Natural killer cell (primary cell): ENCODE measurements at regions not wholly inside any gene's neighbourhood (a gene's known extent, or its start where the extent isn't known, plus 50 kb on each side); places are given as distances from the start of the nearest gene placed in this dataset.

Experiments used
- ATAC-seq, 3 donors: fragments of 150-1000 bp in 2 of 3; fragments of 200-7000 bp in 1 of 3; cut with Tn5 transposase; 1 replicate in 1 of 3; 2 replicates in 2 of 3; pipeline ENCODE4 v1.10.0; 2021; ENCODE audit warnings: mild to moderate bottlenecking in 2 of 3, moderate library complexity in 2 of 3
- DNase-seq, 2 donors: peaks; one replicate each; pipeline versions ENCODE4 v3.0.0 to v3.0.0-alpha.2; 2013 to 2021; ENCODE audit warnings: mixed read lengths in 1 of 2
- H3K27ac ChIP-seq: one replicate; pipeline ENCODE4 v1.5.1; 2013; ENCODE audit warnings: mild to moderate bottlenecking, low read length
- H3K27me3 ChIP-seq: one replicate; pipeline ENCODE4 v1.6.1; 2013; ENCODE audit warnings: low read length; ENCODE audit not compliant: control insufficient read depth, insufficient read depth
- H3K36me3 ChIP-seq: one replicate; pipeline ENCODE4 v1.6.1; 2013; ENCODE audit warnings: low read length; ENCODE audit not compliant: control insufficient read depth, insufficient read depth
- H3K4me1 ChIP-seq: one replicate; pipeline ENCODE4 v1.6.1; 2013; ENCODE audit warnings: low read length; ENCODE audit not compliant: control insufficient read depth, insufficient read depth
- H3K4me3 ChIP-seq: one replicate; pipeline ENCODE4 v1.5.1; 2013; ENCODE audit warnings: low read length
- H3K9me3 ChIP-seq: one replicate; pipeline ENCODE4 v1.6.1; 2013; ENCODE audit warnings: low read length; ENCODE audit not compliant: control insufficient read depth, insufficient read depth
- H3K27ac Mint-ChIP-seq, 2 donors: one replicate each; pipeline ENCODE4 v1.8.0; 2022; ENCODE audit warnings: mild to moderate bottlenecking in 2 of 2, mixed read lengths in 2 of 2, moderate library complexity in 1 of 2
- H3K27me3 Mint-ChIP-seq, 2 donors: one replicate each; pipeline ENCODE4 v1.8.0; 2022; ENCODE audit warnings: low read depth in 2 of 2, mixed read lengths in 2 of 2
- H3K36me3 Mint-ChIP-seq: one replicate; pipeline ENCODE4 v1.8.0; 2022; ENCODE audit warnings: mixed read lengths
- H3K4me1 Mint-ChIP-seq, 2 donors: one replicate each; pipeline ENCODE4 v1.8.0; 2022; ENCODE audit warnings: mixed read lengths in 2 of 2
- H3K4me3 Mint-ChIP-seq: one replicate; pipeline ENCODE4 v1.8.0; 2022; ENCODE audit warnings: mild to moderate bottlenecking, moderate library complexity, mixed read lengths
- H3K9me3 Mint-ChIP-seq, 2 donors: one replicate each; pipeline ENCODE4 v1.8.0; 2022; ENCODE audit warnings: mixed read lengths in 2 of 2
- WGBS: methylation state at CpG from one replicate; pipeline ENCODE4 v1.1.7; 2013; ENCODE audit warnings: missing lambda C conversion rate; ENCODE audit not compliant: insufficient coverage; 5-methylcytosine and 5-hydroxymethylcytosine counted together
- intact Hi-C: fragments of 100-400 bp; cut with micrococcal nuclease; formaldehyde crosslinking; loops from one replicate; pipeline ENCODE4 v1.14.2; 2022
- TF ChIP-seq, protein P1 (sequence below): fragments of 200-600 bp; IDR thresholded peaks from one replicate; pipeline ENCODE4 v1.8.0; 2022; ENCODE audit warnings: antibody characterized with exemption

DNA sequence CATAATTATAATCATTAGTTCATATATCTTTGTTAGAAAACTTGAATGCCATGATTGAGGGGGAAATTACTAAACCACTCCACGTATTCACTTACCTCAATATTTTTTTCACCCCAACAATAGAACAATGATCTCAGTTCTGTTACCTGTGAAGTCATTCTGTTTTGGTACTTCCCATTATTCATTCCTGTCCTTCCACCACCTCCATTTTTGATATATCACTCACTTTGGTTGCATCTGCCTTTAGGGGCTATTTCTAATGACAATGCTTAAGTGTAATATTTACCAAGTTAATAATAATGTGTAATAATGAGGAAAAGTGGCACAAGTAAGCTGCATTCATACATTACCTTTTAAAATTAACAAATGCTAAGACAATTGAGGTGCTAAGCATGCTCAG is 218.4 kb downstream of the SPATA31D1 start:
- no peaks in the 10 kb centered on the region for H3K27me3 Mint-ChIP-seq
- no peak for DNase-seq
- Histone ChIP-seq H3K27ac (no peak overlapping the region), H3K4me3 (no peak overlapping the region), H3K9me3 (no peaks in the 10 kb centered on the region), H3K27me3 (no peaks in the 10 kb centered on the region), H3K4me1 (no peaks in the 10 kb centered on the region), H3K36me3 (no peaks in the 10 kb centered on the region)
- H3K9me3 Mint-ChIP-seq = peaks cover 3 to 18% of the 10 kb centered on the region in 2 donors
- intact Hi-C loops = no loop called here
- no peak for ATAC-seq
- peaks cover 6% of the 10 kb centered on the region for H3K36me3 Mint-ChIP-seq
- H3K27ac Mint-ChIP-seq = no peak overlapping the region
- no peaks in the 10 kb centered on the region for H3K4me1 Mint-ChIP-seq
- TF ChIP-seq, protein P1, sequence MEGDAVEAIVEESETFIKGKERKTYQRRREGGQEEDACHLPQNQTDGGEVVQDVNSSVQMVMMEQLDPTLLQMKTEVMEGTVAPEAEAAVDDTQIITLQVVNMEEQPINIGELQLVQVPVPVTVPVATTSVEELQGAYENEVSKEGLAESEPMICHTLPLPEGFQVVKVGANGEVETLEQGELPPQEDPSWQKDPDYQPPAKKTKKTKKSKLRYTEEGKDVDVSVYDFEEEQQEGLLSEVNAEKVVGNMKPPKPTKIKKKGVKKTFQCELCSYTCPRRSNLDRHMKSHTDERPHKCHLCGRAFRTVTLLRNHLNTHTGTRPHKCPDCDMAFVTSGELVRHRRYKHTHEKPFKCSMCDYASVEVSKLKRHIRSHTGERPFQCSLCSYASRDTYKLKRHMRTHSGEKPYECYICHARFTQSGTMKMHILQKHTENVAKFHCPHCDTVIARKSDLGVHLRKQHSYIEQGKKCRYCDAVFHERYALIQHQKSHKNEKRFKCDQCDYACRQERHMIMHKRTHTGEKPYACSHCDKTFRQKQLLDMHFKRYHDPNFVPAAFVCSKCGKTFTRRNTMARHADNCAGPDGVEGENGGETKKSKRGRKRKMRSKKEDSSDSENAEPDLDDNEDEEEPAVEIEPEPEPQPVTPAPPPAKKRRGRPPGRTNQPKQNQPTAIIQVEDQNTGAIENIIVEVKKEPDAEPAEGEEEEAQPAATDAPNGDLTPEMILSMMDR = no peak
- H3K4me3 Mint-ChIP-seq = no peak overlapping the region
- WGBS = 83% methylated on average over 1 of the region's 1 CpG

DNA sequence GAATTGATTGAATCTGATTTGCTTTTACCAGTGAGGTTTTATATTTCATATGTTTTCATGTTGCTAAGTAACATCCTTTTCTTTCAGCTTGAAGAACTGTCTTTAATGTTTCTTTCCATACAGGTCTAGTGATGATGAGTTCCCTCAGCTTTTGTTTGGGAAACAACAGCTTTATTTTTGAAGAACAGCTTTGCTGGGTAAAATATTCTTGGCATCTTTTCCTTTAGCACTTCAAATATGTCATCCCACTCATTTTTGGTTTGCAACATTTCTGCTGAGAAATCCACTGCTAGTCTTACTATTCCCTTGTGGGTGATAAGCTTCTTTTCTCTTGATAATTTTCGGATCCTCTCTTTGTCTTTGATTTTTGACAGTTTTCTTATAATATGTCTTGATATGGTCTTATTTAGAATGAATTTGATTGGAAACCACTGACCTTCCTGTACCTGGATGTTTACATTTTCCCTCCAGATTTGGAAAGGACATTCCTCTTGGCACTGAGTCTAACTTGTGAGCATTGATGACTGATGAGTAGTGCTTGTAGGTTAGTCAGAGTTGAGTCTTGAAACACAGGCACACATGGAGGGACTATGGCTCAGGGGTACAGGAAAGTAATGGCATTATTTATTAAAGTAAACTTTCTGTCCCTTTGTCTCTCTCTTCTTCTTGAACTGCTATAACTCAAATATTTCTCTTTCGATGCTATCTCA is 220.3 kb downstream of the SPATA31D1 start:
- Mint-ChIP-seq H3K4me3 (no peak overlapping the region), H3K4me1 (no peaks in the 10 kb centered on the region), H3K27ac (no peak overlapping the region), H3K27me3 (no peaks in the 10 kb centered on the region), H3K36me3 (peaks cover 6% of the 10 kb centered on the region), H3K9me3 (peaks cover 3 to 21% of the 10 kb centered on the region in 2 donors)
- DNase-seq (no peak), ATAC-seq (no peak)
- H3K4me3 ChIP-seq = no peak overlapping the region
- intact Hi-C loops = no loop called here
- no peaks in the 10 kb centered on the region for H3K27me3 ChIP-seq
- H3K4me1 ChIP-seq = no peaks in the 10 kb centered on the region
- no peaks in the 10 kb centered on the region for H3K36me3 ChIP-seq
- TF ChIP-seq, protein P1 = no peak
- no peaks in the 10 kb centered on the region for H3K9me3 ChIP-seq
- WGBS = 89% methylated on average over 2 of the region's 2 CpGs
- no peak overlapping the region for H3K27ac ChIP-seq

DNA sequence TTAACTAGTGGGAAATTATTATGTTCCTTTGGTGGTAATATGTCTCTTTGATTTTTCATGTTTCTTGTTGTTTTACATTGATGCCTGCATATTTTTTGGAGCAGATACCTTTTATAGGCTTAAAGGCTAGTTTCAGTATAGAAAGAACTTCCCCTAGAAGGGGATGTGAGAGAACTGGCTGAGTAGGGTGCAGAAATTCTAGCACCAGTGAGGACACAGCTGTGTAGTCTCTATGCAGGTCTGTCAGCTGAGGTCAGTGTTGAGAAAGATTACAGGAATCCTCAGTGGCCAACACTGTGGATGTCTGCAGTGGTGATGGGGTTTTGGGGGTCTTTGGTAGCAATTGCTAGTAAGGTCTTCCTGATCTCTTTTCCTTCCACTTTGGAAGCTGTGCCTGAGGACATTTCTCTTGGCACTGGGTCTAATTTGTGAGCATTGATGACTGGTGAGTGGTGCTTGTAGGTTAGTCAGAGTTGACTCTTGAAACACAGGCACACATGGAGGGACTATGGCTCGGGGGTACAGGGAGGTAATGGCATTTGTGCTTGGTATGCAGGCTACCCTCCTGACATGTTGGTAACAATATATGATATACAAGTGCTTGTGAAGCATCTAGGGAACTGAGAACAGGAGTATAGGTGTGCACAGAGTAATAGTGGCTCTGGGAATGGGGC is 221.4 kb downstream of the SPATA31D1 start:
- intact Hi-C loops = no loop called here
- Histone ChIP-seq H3K27ac (no peak overlapping the region), H3K36me3 (no peaks in the 10 kb centered on the region), H3K4me1 (no peaks in the 10 kb centered on the region), H3K27me3 (no peaks in the 10 kb centered on the region), H3K4me3 (no peak overlapping the region), H3K9me3 (no peaks in the 10 kb centered on the region)
- no peak for ATAC-seq
- 86% methylated on average over 1 of the region's 1 CpG for WGBS
- TF ChIP-seq, protein P1 = no peak
- Mint-ChIP-seq H3K27ac (no peak overlapping the region), H3K36me3 (peaks cover 6% of the 10 kb centered on the region), H3K27me3 (no peaks in the 10 kb centered on the region), H3K4me3 (no peak overlapping the region), H3K9me3 (peaks cover 3 to 21% of the 10 kb centered on the region in 2 donors), H3K4me1 (no peaks in the 10 kb centered on the region)
- DNase-seq = no peak
